ENCODE measurements at regions not wholly inside any gene's neighbourhood (a gene's known extent, or its start where the extent isn't known, plus 50 kb on each side); places are given as distances from the start of the nearest gene placed in this dataset.
"Not testable (repeated sequence)": the region's sequence is repeated elsewhere in the genome, so short reads cannot be mapped to it uniquely, and the experiment has no call there.

- no peak for DNase-seq
These were observed 183.0 kb upstream of the PRSS1 start for GRCh38 chr7:142566271-142566670.

DNA sequence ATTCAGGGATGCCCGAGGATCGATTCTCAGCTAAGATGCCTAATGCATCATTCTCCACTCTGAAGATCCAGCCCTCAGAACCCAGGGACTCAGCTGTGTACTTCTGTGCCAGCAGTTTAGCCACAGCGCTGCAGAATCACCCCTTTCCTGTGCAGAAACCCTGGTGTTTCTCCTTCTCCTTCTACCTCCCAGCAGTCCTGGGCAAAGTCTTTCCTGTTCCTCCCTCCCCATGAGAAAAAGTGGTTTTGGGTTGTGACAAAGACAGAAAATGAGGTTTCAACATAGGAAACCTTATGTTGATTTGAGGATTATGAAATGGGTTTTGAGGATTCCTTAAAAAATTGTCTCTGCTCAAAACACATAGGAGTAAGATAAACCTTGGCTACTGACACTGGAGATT, 185.1 kb upstream of the PRSS1 start:
- not testable (repeated sequence) for DNase-seq

DNA sequence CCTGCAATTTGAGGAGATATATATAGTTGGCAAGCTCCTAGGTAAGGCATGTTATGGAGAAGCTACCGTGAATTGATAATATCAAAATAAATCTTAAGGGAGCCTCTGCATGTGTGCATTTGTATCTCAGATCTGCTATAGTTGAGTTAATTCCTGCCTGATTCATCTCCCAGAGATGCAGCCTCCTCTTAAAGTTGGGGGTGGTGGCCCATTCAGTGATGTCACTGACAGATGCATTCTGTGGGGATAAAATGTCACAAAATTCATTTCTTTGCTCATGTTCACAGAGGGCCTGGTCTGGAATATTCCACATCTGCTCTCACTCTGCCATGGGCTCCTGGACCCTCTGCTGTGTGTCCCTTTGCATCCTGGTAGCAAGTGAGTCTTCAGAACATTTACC, 185.8 kb upstream of the PRSS1 start:
- no peak for DNase-seq

GRCh38 chr7:142562688-142563087, 186.6 kb upstream of the PRSS1 start:
- no peak for DNase-seq

DNA sequence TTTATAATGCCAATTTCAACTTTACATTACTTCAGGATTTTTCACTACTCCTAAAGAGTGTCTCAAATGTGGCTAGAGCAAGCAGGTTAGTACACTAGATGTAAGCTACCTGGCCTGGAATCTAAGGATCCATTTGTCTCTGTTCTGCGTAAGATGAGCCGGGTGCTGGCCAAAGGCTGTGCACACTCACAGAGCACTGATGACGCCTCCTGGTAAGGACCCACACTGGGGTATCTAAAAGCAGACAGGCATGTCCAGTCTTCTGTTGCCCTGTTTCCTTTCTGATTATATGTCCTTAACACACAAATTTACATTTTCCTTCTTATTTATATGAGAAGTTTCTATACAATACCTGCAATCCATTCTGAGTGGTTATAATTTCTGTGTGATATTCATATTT, 187.9 kb upstream of the PRSS1 start:
- not testable (repeated sequence) for DNase-seq

DNA sequence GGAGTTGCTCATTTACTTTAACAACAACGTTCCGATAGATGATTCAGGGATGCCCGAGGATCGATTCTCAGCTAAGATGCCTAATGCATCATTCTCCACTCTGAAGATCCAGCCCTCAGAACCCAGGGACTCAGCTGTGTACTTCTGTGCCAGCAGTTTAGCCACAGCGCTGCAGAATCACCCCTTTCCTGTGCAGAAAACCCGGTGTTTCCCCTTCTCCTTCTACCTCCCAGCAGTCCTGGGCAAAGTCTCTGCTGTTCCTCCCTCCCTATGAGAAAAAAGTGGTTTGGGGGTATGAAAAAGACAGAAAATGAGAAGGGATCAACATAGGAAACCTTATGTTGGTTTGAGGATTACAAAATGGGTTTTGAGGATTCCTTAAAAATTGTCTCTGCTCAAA, 188.5 kb upstream of the PRSS1 start:
- not testable (repeated sequence) for DNase-seq

DNA sequence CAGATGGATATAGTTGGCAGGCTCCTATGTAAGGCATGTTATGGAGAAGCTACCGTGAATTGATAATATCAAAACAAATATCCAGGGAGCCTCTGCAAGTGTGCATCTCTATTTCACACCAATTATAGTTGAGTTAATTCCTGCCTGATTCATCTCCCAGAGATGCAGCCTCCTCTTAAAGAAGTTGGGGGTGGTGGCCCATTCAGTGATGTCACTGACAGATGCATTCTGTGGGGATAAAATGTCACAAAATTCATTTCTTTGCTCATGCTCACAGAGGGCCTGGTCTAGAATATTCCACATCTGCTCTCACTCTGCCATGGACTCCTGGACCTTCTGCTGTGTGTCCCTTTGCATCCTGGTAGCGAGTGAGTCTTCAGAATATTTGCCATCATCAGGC, 189.1 kb upstream of the PRSS1 start:
- DNase-seq, result no peak

GRCh38 chr7:142557971-142558582, 191.2 kb upstream of the PRSS1 start:
- DNase-seq, result peak; percentile 68

DNA sequence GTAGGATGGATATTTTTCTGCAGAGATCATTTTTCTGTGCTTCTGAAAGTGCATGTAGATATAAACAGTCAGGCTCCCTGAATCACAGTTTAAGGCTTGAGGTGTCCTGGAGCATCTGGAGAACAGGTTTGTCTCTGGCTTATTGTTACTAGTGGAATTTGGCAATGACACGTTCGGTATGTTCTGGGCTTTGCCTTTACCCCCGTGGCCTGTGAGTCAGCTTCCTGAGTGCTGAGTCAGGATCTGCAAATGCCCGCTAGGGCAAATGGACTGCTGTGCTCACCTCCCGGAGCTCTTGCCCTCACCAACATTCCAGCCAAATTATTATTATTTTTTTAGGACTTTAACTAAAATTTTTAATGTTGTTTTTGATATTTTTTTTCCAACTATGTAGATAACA, 192.5 kb upstream of the PRSS1 start:
- DNase-seq, result no peak

DNA sequence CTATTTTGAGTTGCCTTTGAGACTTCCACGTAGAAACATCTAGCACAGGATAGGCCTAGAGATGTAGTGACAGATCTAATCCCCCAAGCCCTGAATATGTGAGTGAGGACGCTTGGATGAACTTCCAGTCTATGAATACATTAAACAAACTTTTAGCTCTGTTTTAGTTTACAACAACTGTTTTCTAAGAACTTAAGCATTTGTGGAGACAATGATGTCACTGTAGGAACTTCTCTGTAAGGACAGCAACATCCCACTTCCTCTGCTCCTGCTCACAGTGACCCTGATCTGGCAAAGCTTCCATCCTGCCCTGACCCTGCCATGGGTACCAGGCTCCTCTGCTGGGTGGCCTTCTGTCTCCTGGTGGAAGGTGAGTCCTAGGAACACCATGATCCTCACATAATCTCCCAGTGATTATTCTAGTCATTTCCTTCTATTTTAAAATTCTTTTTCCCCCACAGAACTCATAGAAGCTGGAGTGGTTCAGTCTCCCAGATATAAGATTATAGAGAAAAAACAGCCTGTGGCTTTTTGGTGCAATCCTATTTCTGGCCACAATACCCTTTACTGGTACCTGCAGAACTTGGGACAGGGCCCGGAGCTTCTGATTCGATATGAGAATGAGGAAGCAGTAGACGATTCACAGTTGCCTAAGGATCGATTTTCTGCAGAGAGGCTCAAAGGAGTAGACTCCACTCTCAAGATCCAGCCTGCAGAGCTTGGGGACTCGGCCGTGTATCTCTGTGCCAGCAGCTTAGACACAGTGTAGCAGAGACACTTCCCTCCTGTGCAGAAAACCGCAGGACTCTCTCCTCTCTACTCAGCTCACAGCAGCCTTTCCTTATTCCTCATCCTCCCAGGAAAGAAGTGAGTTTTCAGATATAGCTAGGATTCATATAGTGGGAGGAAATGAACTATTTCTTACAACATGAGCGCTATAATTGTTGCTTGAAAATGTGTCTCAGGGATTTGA, 194.4 kb upstream of the PRSS1 start:
- no peak for DNase-seq

DNA sequence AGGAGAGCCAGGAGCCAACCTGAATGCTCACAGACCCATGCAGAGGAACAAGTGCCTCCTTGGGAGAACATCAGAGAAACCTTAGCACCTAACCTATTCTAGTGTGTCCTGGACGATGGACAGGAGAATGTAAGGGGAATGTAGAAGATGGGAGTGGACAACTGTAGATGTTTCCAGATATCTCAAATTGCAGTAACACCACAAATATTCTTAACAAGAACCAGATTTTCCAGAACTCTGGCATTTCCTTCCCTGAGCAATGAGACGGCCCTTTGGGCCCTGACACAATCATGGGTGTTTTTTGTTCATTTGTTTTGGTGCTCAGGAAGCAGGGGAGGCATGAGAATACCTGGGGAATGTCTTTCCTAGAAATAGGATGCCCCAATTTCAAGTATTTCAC, 196.1 kb upstream of the PRSS1 start:
- DNase-seq, result no peak

DNA sequence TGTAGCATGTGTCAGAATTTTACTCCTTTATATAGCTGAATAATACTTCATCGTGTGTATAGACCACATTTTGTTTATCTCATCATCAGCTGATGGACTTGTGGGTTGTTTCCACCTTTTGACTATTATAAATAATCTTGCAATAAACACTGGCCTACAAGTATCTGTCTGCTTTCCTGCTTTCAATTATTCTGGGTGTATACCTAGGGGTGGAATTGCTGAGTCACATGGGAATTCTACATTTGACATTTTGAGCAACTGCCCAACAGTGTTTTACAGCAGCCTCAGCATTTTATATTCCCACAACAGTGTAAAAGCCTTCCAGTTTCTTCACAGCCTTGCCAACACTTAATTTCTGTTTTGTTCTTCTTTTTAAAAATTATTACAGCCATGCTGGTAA, 200.3 kb upstream of the PRSS1 start:
- DNase-seq, result no peak

DNA sequence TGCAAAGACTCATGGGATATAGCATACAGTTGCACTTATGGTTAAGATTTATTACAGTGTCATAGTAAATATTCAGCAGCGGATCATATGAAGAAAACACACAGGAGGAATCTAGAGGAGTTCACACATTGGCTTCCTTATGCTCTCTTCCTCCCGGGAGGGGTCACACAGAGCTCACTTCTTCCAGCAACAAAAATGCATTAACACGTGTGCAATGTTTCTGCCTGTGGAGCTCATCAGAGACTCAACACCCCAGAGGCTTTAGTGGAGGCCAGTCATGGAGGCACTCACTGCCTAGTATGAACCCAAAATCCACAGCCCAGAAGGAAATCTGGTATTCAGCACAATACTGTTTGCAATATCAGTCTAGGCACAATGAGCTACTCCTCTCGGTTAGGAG, 202.8 kb upstream of the PRSS1 start:
- no peak for DNase-seq

- no peak for DNase-seq
These were observed 206.3 kb upstream of the PRSS1 start for GRCh38 chr7:142542942-142543341.

- DNase-seq, result no peak
These were observed 207.2 kb upstream of the PRSS1 start for GRCh38 chr7:142542105-142542504.

GRCh38 chr7:142540371-142540770, 208.9 kb upstream of the PRSS1 start:
- DNase-seq, result no peak

DNA sequence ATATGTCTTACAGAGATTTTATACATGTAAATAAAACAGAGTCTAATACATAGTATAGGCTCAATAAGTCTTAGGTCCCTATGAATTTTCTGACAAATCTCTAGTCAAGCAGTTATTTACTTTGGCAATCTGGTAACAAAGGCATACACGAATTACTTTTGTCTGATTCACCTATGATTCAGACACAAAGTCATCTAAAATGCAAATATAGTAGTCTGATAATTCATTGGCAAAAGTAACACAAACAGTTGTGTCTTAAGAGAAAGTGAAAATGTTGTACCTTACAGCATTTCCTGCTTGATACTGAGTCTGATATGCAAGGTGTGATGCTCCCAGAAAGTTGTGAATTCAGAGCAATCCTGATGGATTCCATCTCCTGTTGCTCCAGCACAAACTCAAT, 209.4 kb upstream of the PRSS1 start:
- DNase-seq, result no peak

DNA sequence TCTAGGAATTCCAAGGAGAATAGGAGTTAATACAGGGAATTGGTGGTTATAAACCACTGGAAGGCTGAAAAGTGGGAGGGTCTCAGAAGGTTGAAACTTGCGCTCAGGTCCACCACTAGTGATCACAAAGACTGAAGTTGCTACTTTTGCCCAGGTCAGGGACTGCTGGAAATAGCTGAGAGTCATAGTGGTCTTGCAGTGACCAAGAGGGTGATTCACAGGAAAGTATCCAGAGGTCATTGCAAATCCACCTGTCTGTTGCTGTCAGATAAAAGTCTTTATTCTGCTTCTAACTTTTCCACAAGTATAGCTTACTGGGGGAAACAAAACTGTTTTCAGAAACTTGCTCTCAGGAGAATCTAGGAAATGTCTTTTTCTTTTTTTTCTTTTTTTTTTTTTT, 211.5 kb upstream of the PRSS1 start:
- no peak for DNase-seq

DNA sequence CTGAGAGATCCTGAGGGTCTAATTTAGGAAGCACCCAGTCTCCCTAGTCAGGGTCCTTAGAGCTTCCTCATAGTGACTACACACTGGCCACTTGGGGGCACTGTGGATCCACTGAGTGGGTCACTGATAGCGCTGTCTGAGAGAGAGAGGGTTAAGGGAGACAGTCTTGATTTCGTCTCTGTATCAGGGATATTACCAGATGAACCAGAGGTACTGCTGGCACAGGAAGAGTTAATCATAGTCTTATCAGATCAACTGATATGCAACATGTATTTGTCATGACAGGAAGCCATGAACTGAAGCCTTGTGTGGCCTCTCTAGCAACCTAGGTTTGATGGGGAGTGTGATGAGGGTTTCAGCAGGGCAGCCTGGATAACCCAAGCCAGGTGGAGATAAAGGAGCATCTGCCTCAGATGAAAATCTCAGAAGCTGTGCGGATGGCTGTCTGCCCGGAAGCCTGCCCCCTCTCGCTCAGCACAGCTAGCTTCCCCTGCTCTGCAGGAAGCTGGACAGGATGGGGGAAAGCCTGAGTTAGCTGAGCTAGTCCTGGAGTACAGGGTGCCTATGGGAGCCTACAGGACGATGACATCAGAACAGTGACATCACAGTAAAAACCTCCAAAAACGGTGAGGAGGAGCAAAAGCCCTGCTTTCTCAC, 214.0 kb upstream of the PRSS1 start:
- DNase-seq, result peak; percentile 89

DNA sequence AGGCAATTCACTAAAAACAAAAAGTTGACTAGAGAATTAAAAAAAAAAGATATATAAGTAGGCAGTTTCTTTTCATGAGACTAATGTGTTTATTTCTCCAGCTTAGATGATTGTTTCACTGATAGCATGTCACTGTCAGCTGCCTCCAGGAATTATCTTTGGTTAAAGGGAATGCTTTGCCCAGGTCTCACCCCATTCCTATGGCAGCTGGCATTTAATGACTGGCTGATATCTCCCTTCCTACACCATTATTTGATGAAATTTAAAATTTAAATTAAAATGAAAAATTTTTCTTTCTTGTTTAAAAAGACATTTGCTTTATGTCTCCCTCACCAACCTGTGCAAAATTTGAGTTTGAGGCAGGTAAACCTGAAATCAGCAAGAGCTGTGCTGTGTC, 214.5 kb upstream of the PRSS1 start:
- no peak for DNase-seq

GRCh38 chr7:142533920-142534319, 215.4 kb upstream of the PRSS1 start:
- no peak for DNase-seq

- DNase-seq, result no peak
These were observed 219.7 kb upstream of the PRSS1 start for GRCh38 chr7:142529591-142529990.

GRCh38 chr7:142528608-142529408, 220.5 kb upstream of the PRSS1 start:
- no peak for DNase-seq
